Osteoblast (primary cell): ENCODE measurements at regions not wholly inside any gene's neighbourhood (a gene's known extent, or its start where the extent isn't known, plus 50 kb on each side); places are given as distances from the start of the nearest gene placed in this dataset.

Experiments
- DNase-seq: peaks from one replicate; pipeline ENCODE4 v3.0.0; 2011; ENCODE audit warnings: low spot score, mixed read lengths; ENCODE audit not compliant: insufficient read length; ENCODE audit errors: missing footprints
- H2AFZ ChIP-seq: 2 replicates; pipeline ENCODE4 v1.6.0; 2011; ENCODE audit warnings: mild to moderate bottlenecking, low read length
- H3K27ac ChIP-seq: 2 replicates; pipeline ENCODE4 v1.5.1; 2011; ENCODE audit warnings: mild to moderate bottlenecking, low read depth, low read length, moderate library complexity
- H3K27me3 ChIP-seq: 2 replicates; pipeline ENCODE4 v1.6.0; 2012; ENCODE audit warnings: mild to moderate bottlenecking, control low read depth, inconsistent platforms, low read length, moderate library complexity; ENCODE audit not compliant: insufficient read depth
- H3K36me3 ChIP-seq: 2 replicates; pipeline ENCODE4 v1.5.1; 2011; ENCODE audit warnings: mild to moderate bottlenecking, low read length, control low read depth, moderate library complexity; ENCODE audit not compliant: insufficient read depth
- H3K4me1 ChIP-seq: 2 replicates; pipeline ENCODE4 v1.5.1; 2011; ENCODE audit warnings: mild to moderate bottlenecking, low read length, control low read depth, moderate library complexity; ENCODE audit not compliant: insufficient read depth
- H3K4me2 ChIP-seq: 2 replicates; pipeline ENCODE4 v1.6.0; 2011; ENCODE audit warnings: mild to moderate bottlenecking, low read length; ENCODE audit not compliant: insufficient read depth
- H3K4me3 ChIP-seq: fragments of 200-600 bp; sonication (generic); 3 replicates; pipeline ENCODE4 v1.5.1; 2012; ENCODE audit warnings: mild to moderate bottlenecking, low read length, inconsistent platforms; ENCODE audit not compliant: insufficient read depth
- H3K79me2 ChIP-seq: 2 replicates; pipeline ENCODE4 v1.6.0; 2012; ENCODE audit warnings: mild to moderate bottlenecking, low read length, control low read depth, inconsistent platforms; ENCODE audit not compliant: insufficient read depth
- H3K9me3 ChIP-seq: 2 replicates; pipeline ENCODE4 v1.5.1; 2011; ENCODE audit warnings: low read depth, low read length, control low read depth
- H4K20me1 ChIP-seq: 2 replicates; pipeline ENCODE4 v1.6.0; 2012; ENCODE audit warnings: mild to moderate bottlenecking, low read length, control low read depth; ENCODE audit not compliant: insufficient read depth
- CTCF ChIP-seq: IDR thresholded peaks from 2 replicates; pipeline ENCODE4 v1.5.1; 2011; ENCODE audit warnings: mild to moderate bottlenecking, low read depth, low read length, moderate library complexity; ENCODE audit errors: extremely low read depth

- Histone ChIP-seq H3K4me2 (no peak overlapping the region), H4K20me1 (no peaks in the 10 kb centered on the region), H3K79me2 (no peaks in the 10 kb centered on the region), H3K27ac (no peak overlapping the region), H3K4me3 (no peak overlapping the region), H3K4me1 (no peaks in the 10 kb centered on the region), H3K27me3 (no peaks in the 10 kb centered on the region), H3K36me3 (no peaks in the 10 kb centered on the region), H2AFZ (no peak overlapping the region), H3K9me3 (peaks cover 2% of the 10 kb centered on the region)
- no peak for DNase-seq
- no peak for TF ChIP-seq CTCF
These were observed 372.3 kb downstream of the TMA16 start for GRCh38 chr4:163866728-163867315.

GRCh38 chr4:163868445-163868844, 374.0 kb downstream of the TMA16 start:
- no peaks in the 10 kb centered on the region for H3K4me1 ChIP-seq
- H3K4me2 ChIP-seq: no peak overlapping the region
- H2AFZ ChIP-seq: no peak overlapping the region
- H3K27me3 ChIP-seq: no peaks in the 10 kb centered on the region
- H3K36me3 ChIP-seq: no peaks in the 10 kb centered on the region
- no peak overlapping the region for H3K4me3 ChIP-seq
- H3K27ac ChIP-seq: no peak overlapping the region
- TF ChIP-seq CTCF: no peak
- H3K9me3 ChIP-seq: no peaks in the 10 kb centered on the region
- H4K20me1 ChIP-seq: no peaks in the 10 kb centered on the region
- H3K79me2 ChIP-seq: no peaks in the 10 kb centered on the region
- DNase-seq: no peak

GRCh38 chr4:163871078-163871477, 376.6 kb downstream of the TMA16 start:
- no peak for TF ChIP-seq CTCF
- no peak overlapping the region for H2AFZ ChIP-seq
- no peak overlapping the region for H3K4me2 ChIP-seq
- H3K36me3 ChIP-seq: no peaks in the 10 kb centered on the region
- no peak overlapping the region for H3K27ac ChIP-seq
- no peaks in the 10 kb centered on the region for H3K79me2 ChIP-seq
- H3K9me3 ChIP-seq: no peaks in the 10 kb centered on the region
- no peaks in the 10 kb centered on the region for H3K27me3 ChIP-seq
- no peaks in the 10 kb centered on the region for H3K4me1 ChIP-seq
- no peaks in the 10 kb centered on the region for H4K20me1 ChIP-seq
- DNase-seq: no peak
- no peak overlapping the region for H3K4me3 ChIP-seq

DNA sequence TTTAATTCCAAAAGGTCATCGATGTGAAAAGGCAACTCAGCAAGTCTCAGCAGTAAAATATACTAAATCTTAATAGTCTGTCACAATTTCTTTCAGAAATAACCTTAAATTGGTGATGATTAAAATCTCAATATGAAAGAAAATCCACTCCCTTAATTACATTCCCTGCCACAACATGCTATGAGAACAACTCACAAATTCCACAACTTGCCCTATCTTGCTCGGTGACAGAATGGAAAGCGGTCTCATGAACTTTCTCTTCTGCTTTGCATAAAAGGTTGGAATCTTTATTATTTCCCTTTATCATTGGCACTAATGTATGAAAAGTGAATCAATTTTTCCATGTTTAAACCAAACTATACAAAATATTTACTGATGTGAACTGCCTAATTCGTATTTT, 380.8 kb downstream of the TMA16 start:
- Histone ChIP-seq H2AFZ (no peak overlapping the region), H3K4me2 (no peak overlapping the region), H4K20me1 (no peaks in the 10 kb centered on the region), H3K79me2 (no peaks in the 10 kb centered on the region), H3K27ac (no peak overlapping the region), H3K4me1 (no peaks in the 10 kb centered on the region), H3K36me3 (no peaks in the 10 kb centered on the region), H3K4me3 (no peak overlapping the region), H3K27me3 (no peaks in the 10 kb centered on the region), H3K9me3 (peaks cover 2% of the 10 kb centered on the region)
- no peak for DNase-seq
- no peak for TF ChIP-seq CTCF
